Liver (tissue), 8 donors: ENCODE measurements at regions not wholly inside any gene's neighbourhood (a gene's known extent, or its start where the extent isn't known, plus 50 kb on each side); places are given as distances from the start of the nearest gene placed in this dataset.

Source experiments
- DNase-seq: peaks from one replicate; pipeline ENCODE4 v3.0.0-alpha.2; 2017; ENCODE audit warnings: low spot score
- H3K27ac ChIP-seq, 2 donors: one replicate each; pipeline ENCODE4 v1.7.0; 2013; ENCODE audit warnings: inconsistent platforms in 2 of 2, low read length in 2 of 2, control low read depth in 1 of 2, low read depth in 1 of 2, mild to moderate bottlenecking in 1 of 2
- H3K27me3 ChIP-seq, 4 donors: one replicate each; pipeline versions ENCODE4 v1.6.1 to v1.7.0; 2013; ENCODE audit warnings: low read length in 3 of 4, inconsistent platforms in 1 of 4, mild to moderate bottlenecking in 1 of 4, moderate library complexity in 1 of 4; ENCODE audit not compliant: control insufficient read depth in 4 of 4, insufficient read depth in 4 of 4
- H3K36me3 ChIP-seq, 4 donors: one replicate each; pipeline versions ENCODE4 v1.6.1 to v1.7.0; 2013; ENCODE audit warnings: low read length in 3 of 4, mild to moderate bottlenecking in 3 of 4, low read depth in 1 of 4, moderate library complexity in 1 of 4; ENCODE audit not compliant: control insufficient read depth in 4 of 4, insufficient read depth in 3 of 4
- H3K4me1 ChIP-seq, 4 donors: one replicate each; pipeline versions ENCODE4 v1.6.1 to v1.7.0; 2013; ENCODE audit warnings: low read length in 3 of 4, mild to moderate bottlenecking in 3 of 4, moderate library complexity in 1 of 4; ENCODE audit not compliant: control insufficient read depth in 4 of 4, insufficient read depth in 4 of 4
- H3K4me3 ChIP-seq, 3 donors: one replicate each; pipeline versions ENCODE4 v1.6.1 to v1.7.0; 2013; ENCODE audit warnings: low read length in 3 of 3, control low read depth in 1 of 3, low read depth in 1 of 3, mild to moderate bottlenecking in 1 of 3
- H3K9ac ChIP-seq, 2 donors: one replicate each; pipeline ENCODE4 v1.7.0; 2013; ENCODE audit warnings: low read length in 2 of 2, mild to moderate bottlenecking in 2 of 2, moderate library complexity in 2 of 2, control low read depth in 1 of 2, low read depth in 1 of 2
- H3K9me3 ChIP-seq, 4 donors: one replicate each; pipeline versions ENCODE4 v1.6.1 to v1.7.0; 2013; ENCODE audit warnings: low read length in 3 of 4; ENCODE audit not compliant: control insufficient read depth in 4 of 4
- EGR1 ChIP-seq, 2 donors: IDR thresholded peaks; 2 replicates each; pipeline ENCODE4 v1.6.1; 2016 to 2018; ENCODE audit warnings: antibody characterized with exemption in 2 of 2, low read depth in 2 of 2
- FOXA1 ChIP-seq: IDR thresholded peaks from 2 replicates; pipeline ENCODE4 v1.6.1; 2016; ENCODE audit warnings: antibody characterized with exemption
- FOXA2 ChIP-seq: IDR thresholded peaks from 2 replicates; pipeline ENCODE4 v1.6.1; 2016; ENCODE audit warnings: antibody characterized with exemption
- GABPA ChIP-seq, 2 donors: IDR thresholded peaks in 1 of 2; conservative IDR thresholded peaks in 1 of 2; 2 replicates each; pipeline ENCODE4 v1.6.1; 2016; ENCODE audit warnings: antibody characterized with exemption in 2 of 2, mild to moderate bottlenecking in 1 of 2, moderate library complexity in 1 of 2
- HNF4A ChIP-seq, 2 donors: conservative IDR thresholded peaks; 2 replicates each; pipeline ENCODE4 v1.6.1; 2016; ENCODE audit warnings: antibody characterized with exemption in 2 of 2, mild to moderate bottlenecking in 2 of 2
- HNF4G ChIP-seq: IDR thresholded peaks from 2 replicates; pipeline ENCODE4 v1.6.1; 2016; ENCODE audit warnings: antibody characterized with exemption
- JUND ChIP-seq, 2 donors: IDR thresholded peaks; 2 replicates each; pipeline ENCODE4 v1.6.1; 2016; ENCODE audit warnings: antibody characterized with exemption in 2 of 2
- NR2F2 ChIP-seq: IDR thresholded peaks from 2 replicates; pipeline ENCODE4 v1.6.1; 2016; ENCODE audit warnings: antibody characterized with exemption
- RAD21 ChIP-seq, 2 donors: IDR thresholded peaks; 2 replicates each; pipeline ENCODE4 v1.6.1; 2016; ENCODE audit warnings: antibody characterized with exemption in 2 of 2, mild to moderate bottlenecking in 2 of 2
- RXRA ChIP-seq, 2 donors: IDR thresholded peaks; 2 replicates each; pipeline ENCODE4 v1.6.1; 2017 to 2018; ENCODE audit warnings: antibody characterized with exemption in 2 of 2, mild to moderate bottlenecking in 1 of 2
- SP1 ChIP-seq: IDR thresholded peaks from 2 replicates; pipeline ENCODE4 v1.6.1; 2018; ENCODE audit warnings: antibody characterized with exemption, mild to moderate bottlenecking
- TAF1 ChIP-seq: conservative IDR thresholded peaks from 2 replicates; pipeline ENCODE4 v1.6.1; 2016; ENCODE audit warnings: antibody characterized with exemption, mild to moderate bottlenecking
- YY1 ChIP-seq: IDR thresholded peaks from 2 replicates; pipeline ENCODE4 v1.6.1; 2016; ENCODE audit warnings: antibody characterized with exemption, mild to moderate bottlenecking
- WGBS: extraction: QIAGEN DNeasy Blood & Tissue Kit; methylation state at CpG from one replicate; pipeline ENCODE4 v1.1.7; 2013; 5-methylcytosine and 5-hydroxymethylcytosine counted together
- TF ChIP-seq, protein P1 (sequence below): IDR thresholded peaks from 2 replicates; pipeline ENCODE4 v1.6.1; 2016; ENCODE audit warnings: antibody characterized with exemption, mild to moderate bottlenecking
- TF ChIP-seq, protein P2 (sequence below): IDR thresholded peaks from 2 replicates; pipeline ENCODE4 v1.6.1; 2016; ENCODE audit warnings: antibody characterized with exemption
- TF ChIP-seq, protein P3 (sequence below): fragments of 150-350 bp; IDR thresholded peaks from 2 replicates; pipeline ENCODE4 v1.5.1; 2017; ENCODE audit warnings: improper control_type of control experiment, low read depth, low read length; ENCODE audit not compliant: missing input control
- TF ChIP-seq, protein P4 (sequence below): IDR thresholded peaks from 2 replicates; pipeline ENCODE4 v1.6.1; 2016; ENCODE audit warnings: antibody characterized with exemption
- TF ChIP-seq, protein P5 (sequence below): IDR thresholded peaks from 2 replicates; pipeline ENCODE4 v1.6.1; 2016; ENCODE audit warnings: antibody characterized with exemption
- donor health status: healthy.
- donor health status: healthy.
- donor health status: healthy.
- donor health status: healthy.
- donor health status: healthy.

DNA sequence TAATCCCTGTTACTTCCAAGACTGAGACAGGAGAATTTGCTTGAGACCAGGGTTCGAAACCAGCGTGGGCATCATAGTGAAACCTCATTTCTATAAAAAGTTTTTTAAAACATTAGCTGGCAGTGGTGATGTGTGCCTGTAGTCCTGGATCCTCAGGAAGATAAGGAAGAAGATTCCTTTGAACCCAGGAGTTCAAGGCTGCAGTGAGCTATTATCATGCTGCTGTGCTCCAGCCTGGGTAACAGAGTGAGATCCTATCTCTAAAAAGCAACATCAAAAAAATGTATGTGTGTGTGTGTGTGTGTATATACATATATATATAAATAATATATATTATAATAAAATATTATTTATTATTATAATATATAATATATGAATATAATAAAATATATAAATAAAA, 1417.6 kb upstream of the CDH2 start:
- TF ChIP-seq FOXA2: no peak
- TF ChIP-seq SP1: no peak
- TF ChIP-seq RXRA (IDR thresholded peaks at IDR 0.05): no peak
- TF ChIP-seq EGR1 (IDR thresholded peaks at IDR 0.05; ENCODE audit: low read depth in 2 of 2): no peak
- TF ChIP-seq, protein P1, sequence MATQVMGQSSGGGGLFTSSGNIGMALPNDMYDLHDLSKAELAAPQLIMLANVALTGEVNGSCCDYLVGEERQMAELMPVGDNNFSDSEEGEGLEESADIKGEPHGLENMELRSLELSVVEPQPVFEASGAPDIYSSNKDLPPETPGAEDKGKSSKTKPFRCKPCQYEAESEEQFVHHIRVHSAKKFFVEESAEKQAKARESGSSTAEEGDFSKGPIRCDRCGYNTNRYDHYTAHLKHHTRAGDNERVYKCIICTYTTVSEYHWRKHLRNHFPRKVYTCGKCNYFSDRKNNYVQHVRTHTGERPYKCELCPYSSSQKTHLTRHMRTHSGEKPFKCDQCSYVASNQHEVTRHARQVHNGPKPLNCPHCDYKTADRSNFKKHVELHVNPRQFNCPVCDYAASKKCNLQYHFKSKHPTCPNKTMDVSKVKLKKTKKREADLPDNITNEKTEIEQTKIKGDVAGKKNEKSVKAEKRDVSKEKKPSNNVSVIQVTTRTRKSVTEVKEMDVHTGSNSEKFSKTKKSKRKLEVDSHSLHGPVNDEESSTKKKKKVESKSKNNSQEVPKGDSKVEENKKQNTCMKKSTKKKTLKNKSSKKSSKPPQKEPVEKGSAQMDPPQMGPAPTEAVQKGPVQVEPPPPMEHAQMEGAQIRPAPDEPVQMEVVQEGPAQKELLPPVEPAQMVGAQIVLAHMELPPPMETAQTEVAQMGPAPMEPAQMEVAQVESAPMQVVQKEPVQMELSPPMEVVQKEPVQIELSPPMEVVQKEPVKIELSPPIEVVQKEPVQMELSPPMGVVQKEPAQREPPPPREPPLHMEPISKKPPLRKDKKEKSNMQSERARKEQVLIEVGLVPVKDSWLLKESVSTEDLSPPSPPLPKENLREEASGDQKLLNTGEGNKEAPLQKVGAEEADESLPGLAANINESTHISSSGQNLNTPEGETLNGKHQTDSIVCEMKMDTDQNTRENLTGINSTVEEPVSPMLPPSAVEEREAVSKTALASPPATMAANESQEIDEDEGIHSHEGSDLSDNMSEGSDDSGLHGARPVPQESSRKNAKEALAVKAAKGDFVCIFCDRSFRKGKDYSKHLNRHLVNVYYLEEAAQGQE: no peak
- no peak for TF ChIP-seq NR2F2
- TF ChIP-seq GABPA (IDR thresholded peaks at IDR 0.05 in 1 of 2, conservative IDR thresholded peaks at IDR 0.05 in 1 of 2): no peak
- TF ChIP-seq YY1: no peak
- TF ChIP-seq FOXA1: no peak
- H3K4me3 ChIP-seq: no peak overlapping the region
- H3K4me1 ChIP-seq: no peaks in the 10 kb centered on the region
- H3K27me3 ChIP-seq: no peaks in the 10 kb centered on the region
- no peak for DNase-seq
- no peaks in the 10 kb centered on the region for H3K9me3 ChIP-seq
- no peak overlapping the region for H3K27ac ChIP-seq
- H3K9ac ChIP-seq: no peak overlapping the region
- WGBS: 98% methylated on average over 2 of the region's 2 CpGs
- H3K36me3 ChIP-seq: no peaks in the 10 kb centered on the region

DNA sequence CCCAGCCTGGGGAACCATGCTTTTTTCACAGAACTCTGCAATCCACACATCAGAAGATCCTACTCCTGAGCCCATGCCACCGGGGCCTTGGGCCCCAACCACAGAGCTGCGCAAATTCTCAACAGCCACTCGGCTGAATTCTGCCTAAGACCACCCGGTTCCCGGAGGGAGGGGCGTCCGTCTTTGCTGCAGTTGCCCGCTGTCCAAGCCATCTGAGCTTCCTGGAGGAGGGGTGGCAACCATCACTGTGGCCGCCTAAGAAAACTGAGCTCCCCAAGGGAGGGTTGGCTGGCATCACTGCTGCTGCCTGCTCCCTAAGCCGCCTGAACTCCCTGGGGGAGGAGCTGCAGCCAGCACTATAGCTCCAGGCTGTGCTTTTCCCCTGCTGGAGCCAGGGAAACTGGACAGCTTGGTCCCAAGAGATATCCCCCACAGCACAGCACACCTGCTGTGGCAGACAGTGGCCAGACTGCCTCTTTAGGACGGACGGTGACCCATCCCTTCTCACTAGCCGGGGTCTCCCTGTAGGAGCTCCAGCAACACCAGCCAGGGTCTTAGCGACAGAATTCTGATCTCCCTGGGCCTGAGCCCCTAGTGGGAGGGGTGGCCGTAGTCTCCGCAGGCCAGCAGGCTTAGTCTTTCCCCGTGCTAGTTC, 1411.6 kb upstream of the CDH2 start:
- WGBS: 87% methylated on average over 17 of the region's 17 CpGs
- H3K36me3 ChIP-seq: no peaks in the 10 kb centered on the region

More for the DNA sequence above, 1411.6 kb upstream of the CDH2 start:
- no peaks in the 10 kb centered on the region for H3K4me1 ChIP-seq
- H3K27ac ChIP-seq: no peak overlapping the region
- H3K27me3 ChIP-seq: peaks cover 0 to 2% (median 0%) of the 10 kb centered on the region in 4 donors
- H3K4me3 ChIP-seq: no peak overlapping the region
- no peak for DNase-seq
- no peak overlapping the region for H3K9ac ChIP-seq
- peaks cover 0 to 5% (median 0%) of the 10 kb centered on the region in 4 donors for H3K9me3 ChIP-seq
- TF ChIP-seq, protein P2, sequence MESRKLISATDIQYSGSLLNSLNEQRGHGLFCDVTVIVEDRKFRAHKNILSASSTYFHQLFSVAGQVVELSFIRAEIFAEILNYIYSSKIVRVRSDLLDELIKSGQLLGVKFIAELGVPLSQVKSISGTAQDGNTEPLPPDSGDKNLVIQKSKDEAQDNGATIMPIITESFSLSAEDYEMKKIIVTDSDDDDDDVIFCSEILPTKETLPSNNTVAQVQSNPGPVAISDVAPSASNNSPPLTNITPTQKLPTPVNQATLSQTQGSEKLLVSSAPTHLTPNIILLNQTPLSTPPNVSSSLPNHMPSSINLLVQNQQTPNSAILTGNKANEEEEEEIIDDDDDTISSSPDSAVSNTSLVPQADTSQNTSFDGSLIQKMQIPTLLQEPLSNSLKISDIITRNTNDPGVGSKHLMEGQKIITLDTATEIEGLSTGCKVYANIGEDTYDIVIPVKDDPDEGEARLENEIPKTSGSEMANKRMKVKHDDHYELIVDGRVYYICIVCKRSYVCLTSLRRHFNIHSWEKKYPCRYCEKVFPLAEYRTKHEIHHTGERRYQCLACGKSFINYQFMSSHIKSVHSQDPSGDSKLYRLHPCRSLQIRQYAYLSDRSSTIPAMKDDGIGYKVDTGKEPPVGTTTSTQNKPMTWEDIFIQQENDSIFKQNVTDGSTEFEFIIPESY: no peak
- TF ChIP-seq JUND (IDR thresholded peaks at IDR 0.05) (no peak), TAF1 (no peak), HNF4G (no peak), GABPA (IDR thresholded peaks at IDR 0.05 in 1 of 2, conservative IDR thresholded peaks at IDR 0.05 in 1 of 2) (no peak), FOXA1 (no peak), SP1 (no peak), HNF4A (conservative IDR thresholded peaks at IDR 0.05) (no peak), FOXA2 (no peak), YY1 (no peak), RXRA (IDR thresholded peaks at IDR 0.05) (no peak), RAD21 (IDR thresholded peaks at IDR 0.05) (no peak), NR2F2 (no peak), EGR1 (IDR thresholded peaks at IDR 0.05; ENCODE audit: low read depth in 2 of 2) (no peak)
- TF ChIP-seq, protein P1: no peak
- TF ChIP-seq, protein P3, sequence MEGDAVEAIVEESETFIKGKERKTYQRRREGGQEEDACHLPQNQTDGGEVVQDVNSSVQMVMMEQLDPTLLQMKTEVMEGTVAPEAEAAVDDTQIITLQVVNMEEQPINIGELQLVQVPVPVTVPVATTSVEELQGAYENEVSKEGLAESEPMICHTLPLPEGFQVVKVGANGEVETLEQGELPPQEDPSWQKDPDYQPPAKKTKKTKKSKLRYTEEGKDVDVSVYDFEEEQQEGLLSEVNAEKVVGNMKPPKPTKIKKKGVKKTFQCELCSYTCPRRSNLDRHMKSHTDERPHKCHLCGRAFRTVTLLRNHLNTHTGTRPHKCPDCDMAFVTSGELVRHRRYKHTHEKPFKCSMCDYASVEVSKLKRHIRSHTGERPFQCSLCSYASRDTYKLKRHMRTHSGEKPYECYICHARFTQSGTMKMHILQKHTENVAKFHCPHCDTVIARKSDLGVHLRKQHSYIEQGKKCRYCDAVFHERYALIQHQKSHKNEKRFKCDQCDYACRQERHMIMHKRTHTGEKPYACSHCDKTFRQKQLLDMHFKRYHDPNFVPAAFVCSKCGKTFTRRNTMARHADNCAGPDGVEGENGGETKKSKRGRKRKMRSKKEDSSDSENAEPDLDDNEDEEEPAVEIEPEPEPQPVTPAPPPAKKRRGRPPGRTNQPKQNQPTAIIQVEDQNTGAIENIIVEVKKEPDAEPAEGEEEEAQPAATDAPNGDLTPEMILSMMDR: no peak
- TF ChIP-seq, protein P4, sequence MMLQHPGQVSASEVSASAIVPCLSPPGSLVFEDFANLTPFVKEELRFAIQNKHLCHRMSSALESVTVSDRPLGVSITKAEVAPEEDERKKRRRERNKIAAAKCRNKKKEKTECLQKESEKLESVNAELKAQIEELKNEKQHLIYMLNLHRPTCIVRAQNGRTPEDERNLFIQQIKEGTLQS: no peak
- TF ChIP-seq, protein P5, sequence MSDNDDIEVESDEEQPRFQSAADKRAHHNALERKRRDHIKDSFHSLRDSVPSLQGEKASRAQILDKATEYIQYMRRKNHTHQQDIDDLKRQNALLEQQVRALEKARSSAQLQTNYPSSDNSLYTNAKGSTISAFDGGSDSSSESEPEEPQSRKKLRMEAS: no peak
